Activated naive CD8-positive, alpha-beta T cell treated with anti-CD3 and anti-CD28 coated beads, Interleukin-2, amount 10 ng/mL, durations not matched to agents 7 days and 5 days (primary cell): ENCODE measurements at regions not wholly inside any gene's neighbourhood (a gene's known extent, or its start where the extent isn't known, plus 50 kb on each side); places are given as distances from the start of the nearest gene placed in this dataset.

Experiments
- ATAC-seq: fragments of 150-1000 bp; cut with Tn5 transposase; one replicate; pipeline ENCODE4 v1.10.0; 2021; ENCODE audit warnings: low read depth, moderate library complexity
- POLR2A ChIA-PET: fragments of 350-600 bp; sonication (Branson Sonifier 250); formaldehyde crosslinking; loops from one replicate; lab custom pipeline; 2021; ENCODE audit warnings: antibody characterized with exemption; lab: Charles Lee
- DNase-seq: peaks from one replicate; pipeline ENCODE4 v3.0.0; 2021
- H3K27ac Mint-ChIP-seq: one replicate; pipeline ENCODE4 v1.8.0; 2022; ENCODE audit warnings: mild to moderate bottlenecking, mixed read lengths
- H3K27me3 Mint-ChIP-seq: one replicate; pipeline ENCODE4 v1.8.0; 2022; ENCODE audit warnings: mild to moderate bottlenecking, moderate library complexity, mixed read lengths
- H3K36me3 Mint-ChIP-seq: one replicate; pipeline ENCODE4 v1.8.0; 2021; ENCODE audit warnings: mild to moderate bottlenecking, mixed read lengths
- H3K4me1 Mint-ChIP-seq: one replicate; pipeline ENCODE4 v1.8.0; 2021; ENCODE audit warnings: mixed read lengths
- H3K4me3 Mint-ChIP-seq: one replicate; pipeline ENCODE4 v1.8.0; 2022; ENCODE audit warnings: mild to moderate bottlenecking, moderate library complexity, mixed read lengths
- H3K9me3 Mint-ChIP-seq: one replicate; pipeline ENCODE4 v1.8.0; 2021; ENCODE audit warnings: mixed read lengths

DNA sequence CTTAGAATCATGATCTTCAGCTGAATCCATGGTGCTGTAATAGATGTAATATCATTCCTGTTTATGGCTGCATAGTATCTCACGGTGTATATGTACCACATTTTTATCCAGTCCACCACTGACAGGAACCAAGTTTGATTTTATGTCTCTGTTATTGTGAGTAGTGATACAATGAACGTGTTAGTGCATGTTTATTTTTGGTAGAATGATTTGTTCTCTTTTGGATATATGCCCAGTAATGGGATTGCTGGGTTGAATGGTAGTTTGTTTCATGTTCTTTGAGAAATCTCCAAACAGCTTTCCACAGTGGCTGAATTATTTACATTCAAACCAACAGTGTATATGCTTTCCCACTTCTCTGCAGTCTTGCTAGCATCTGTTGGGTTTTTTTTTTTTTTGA is 175.1 kb upstream of the CDH10 start:
- POLR2A ChIA-PET, result no interaction called here
- H3K4me3 Mint-ChIP-seq, result no peak overlapping the region
- H3K36me3 Mint-ChIP-seq, result no peaks in the 10 kb centered on the region
- H3K4me1 Mint-ChIP-seq, result no peaks in the 10 kb centered on the region
- H3K27me3 Mint-ChIP-seq, result no peaks in the 10 kb centered on the region
- peaks cover 8% of the 10 kb centered on the region for H3K9me3 Mint-ChIP-seq
- ATAC-seq (no peak), DNase-seq (no peak)
- no peak overlapping the region for H3K27ac Mint-ChIP-seq

- Mint-ChIP-seq H3K4me1 (no peaks in the 10 kb centered on the region), H3K27me3 (no peaks in the 10 kb centered on the region), H3K27ac (no peak overlapping the region), H3K4me3 (no peak overlapping the region), H3K36me3 (no peaks in the 10 kb centered on the region), H3K9me3 (peaks cover 8% of the 10 kb centered on the region)
- no peak for DNase-seq
- ATAC-seq, result no peak
- POLR2A ChIA-PET, result no interaction called here
These were observed 173.2 kb upstream of the CDH10 start for GRCh38 chr5:24817966-24818365.

- DNase-seq (no peak), ATAC-seq (no peak)
- no peak overlapping the region for H3K27ac Mint-ChIP-seq
- H3K27me3 Mint-ChIP-seq, result no peaks in the 10 kb centered on the region
- no peaks in the 10 kb centered on the region for H3K36me3 Mint-ChIP-seq
- POLR2A ChIA-PET, result no interaction called here
- no peak overlapping the region for H3K4me3 Mint-ChIP-seq
- H3K9me3 Mint-ChIP-seq, result peaks cover 6% of the 10 kb centered on the region
- no peaks in the 10 kb centered on the region for H3K4me1 Mint-ChIP-seq
These were observed 171.4 kb upstream of the CDH10 start for GRCh38 chr5:24816206-24816605.

- ATAC-seq, result no peak
- Mint-ChIP-seq H3K4me1 (no peaks in the 10 kb centered on the region), H3K4me3 (no peak overlapping the region)
These were observed 160.5 kb upstream of the CDH10 start for GRCh38 chr5:24805230-24805629.

DNA sequence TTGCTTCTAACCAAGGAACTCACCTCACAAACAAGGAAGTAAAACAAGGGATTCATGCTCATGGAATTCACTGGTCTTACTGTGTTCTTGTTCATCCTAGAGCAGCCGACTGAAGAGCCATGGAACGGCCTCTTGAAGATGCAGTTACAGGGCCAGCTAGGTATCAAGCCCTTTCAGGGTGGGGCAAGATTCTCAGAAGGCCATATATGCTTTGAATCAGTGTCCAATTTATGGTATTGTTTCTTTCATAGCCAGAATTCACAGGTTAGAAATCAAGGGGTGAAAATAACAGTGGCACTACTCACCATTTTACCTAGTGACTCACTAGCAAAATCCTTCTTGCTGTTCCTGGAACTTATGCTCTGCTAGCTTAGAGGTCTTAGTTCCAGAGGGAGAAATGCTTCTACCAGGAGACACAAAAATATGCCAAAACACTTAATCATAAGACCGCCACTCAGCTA is 159.5 kb upstream of the CDH10 start:
- Mint-ChIP-seq H3K27me3 (no peaks in the 10 kb centered on the region), H3K4me1 (no peaks in the 10 kb centered on the region), H3K27ac (no peak overlapping the region), H3K36me3 (no peaks in the 10 kb centered on the region), H3K9me3 (peaks cover 6% of the 10 kb centered on the region), H3K4me3 (no peak overlapping the region)
- POLR2A ChIA-PET, result no interaction called here
- ATAC-seq, result no peak
- no peak for DNase-seq

More at GRCh38 chr5:24805230-24805629, 160.5 kb upstream of the CDH10 start:
- Mint-ChIP-seq H3K27me3 (no peaks in the 10 kb centered on the region), H3K36me3 (no peaks in the 10 kb centered on the region), H3K9me3 (peaks cover 5% of the 10 kb centered on the region), H3K27ac (no peak overlapping the region)
- DNase-seq, result no peak
- POLR2A ChIA-PET, result no interaction called here

- Mint-ChIP-seq H3K4me1 (no peaks in the 10 kb centered on the region), H3K36me3 (no peaks in the 10 kb centered on the region), H3K27ac (no peak overlapping the region), H3K4me3 (no peak overlapping the region), H3K9me3 (peaks cover 4% of the 10 kb centered on the region), H3K27me3 (no peaks in the 10 kb centered on the region)
- DNase-seq (no peak), ATAC-seq (no peak)
- POLR2A ChIA-PET, result no interaction called here
These were observed 146.5 kb upstream of the CDH10 start for GRCh38 chr5:24791326-24791725.

- DNase-seq (no peak), ATAC-seq (no peak)
- peaks cover 6% of the 10 kb centered on the region for H3K9me3 Mint-ChIP-seq
- no peaks in the 10 kb centered on the region for H3K27me3 Mint-ChIP-seq
- no peak overlapping the region for H3K27ac Mint-ChIP-seq
- H3K4me3 Mint-ChIP-seq, result no peak overlapping the region
- POLR2A ChIA-PET, result no interaction called here
- no peaks in the 10 kb centered on the region for H3K36me3 Mint-ChIP-seq
- no peaks in the 10 kb centered on the region for H3K4me1 Mint-ChIP-seq
These were observed 145.0 kb upstream of the CDH10 start for GRCh38 chr5:24789611-24790351.

DNA sequence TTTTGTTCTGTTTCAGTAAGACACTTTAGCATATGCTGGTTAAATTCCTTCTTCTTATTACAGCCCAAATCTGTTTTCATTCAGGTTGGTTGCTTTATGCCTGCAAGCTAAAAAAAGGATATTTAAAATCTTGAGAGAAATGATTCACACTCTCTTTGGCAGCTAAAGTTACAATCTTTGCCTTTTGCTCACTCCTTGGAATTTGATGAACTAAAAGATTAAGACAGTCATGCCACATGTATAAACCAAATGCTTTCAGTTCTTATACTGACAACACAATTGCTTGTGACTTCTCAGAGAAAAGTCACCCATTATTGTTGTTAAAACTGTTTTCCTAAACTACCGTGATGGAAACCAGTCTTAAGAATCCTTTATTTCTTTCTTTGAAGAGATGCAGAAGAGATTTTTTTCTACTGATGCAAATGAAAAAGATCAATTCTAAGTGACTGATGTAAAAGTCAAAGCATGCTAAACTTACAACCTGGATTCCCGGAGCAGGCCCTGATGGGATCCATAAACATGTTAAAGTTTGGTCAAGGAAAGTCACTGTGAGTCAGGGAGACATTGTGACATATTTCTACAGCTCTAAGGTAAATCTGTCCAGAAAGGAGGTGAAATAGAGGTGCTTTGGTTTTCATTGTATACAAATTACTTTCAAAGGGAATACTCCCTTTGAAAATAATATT is 144.2 kb upstream of the CDH10 start:
- ATAC-seq, result no peak
- POLR2A ChIA-PET, result no interaction called here
- H3K36me3 Mint-ChIP-seq, result no peaks in the 10 kb centered on the region

GRCh38 chr5:24786108-24786507 is 141.3 kb upstream of the CDH10 start:
- H3K36me3 Mint-ChIP-seq, result no peaks in the 10 kb centered on the region

More for the DNA sequence above, 144.2 kb upstream of the CDH10 start:
- Mint-ChIP-seq H3K4me1 (no peaks in the 10 kb centered on the region), H3K9me3 (peaks cover 6% of the 10 kb centered on the region), H3K4me3 (no peak overlapping the region), H3K27ac (no peak overlapping the region), H3K27me3 (no peaks in the 10 kb centered on the region)
- no peak for DNase-seq

GRCh38 chr5:24783596-24783995 is 138.8 kb upstream of the CDH10 start:
- ATAC-seq (no peak), DNase-seq (no peak)
- Mint-ChIP-seq H3K27ac (no peak overlapping the region), H3K4me1 (no peaks in the 10 kb centered on the region), H3K36me3 (no peaks in the 10 kb centered on the region), H3K9me3 (peaks cover 7% of the 10 kb centered on the region), H3K4me3 (no peak overlapping the region), H3K27me3 (no peaks in the 10 kb centered on the region)
- POLR2A ChIA-PET, result no interaction called here

More at GRCh38 chr5:24786108-24786507, 141.3 kb upstream of the CDH10 start:
- H3K27me3 Mint-ChIP-seq, result no peaks in the 10 kb centered on the region
- no peaks in the 10 kb centered on the region for H3K4me1 Mint-ChIP-seq
- H3K9me3 Mint-ChIP-seq, result peaks cover 9% of the 10 kb centered on the region
- no peak overlapping the region for H3K27ac Mint-ChIP-seq
- H3K4me3 Mint-ChIP-seq, result no peak overlapping the region
- no peak for DNase-seq
- ATAC-seq, result no peak
- POLR2A ChIA-PET, result no interaction called here

DNA sequence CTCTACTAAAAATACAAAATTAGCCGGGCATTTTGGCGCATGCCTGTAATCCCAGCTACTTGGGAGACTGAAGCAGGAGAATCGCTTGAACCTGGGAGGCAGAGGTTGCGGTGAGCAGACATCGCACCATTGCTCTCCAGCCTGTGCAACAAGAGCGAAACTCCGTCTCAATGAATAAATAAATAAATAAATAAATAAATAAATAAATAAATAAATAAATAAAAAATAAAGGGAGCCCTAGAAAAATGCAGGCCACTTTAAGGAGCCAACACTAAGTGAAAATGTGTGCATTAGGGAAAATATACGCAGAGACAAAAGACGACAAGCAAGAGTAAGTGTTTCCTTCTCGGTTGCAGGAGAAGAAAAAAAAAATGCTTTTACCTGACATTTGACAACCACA is 132.6 kb upstream of the CDH10 start:
- no peaks in the 10 kb centered on the region for H3K36me3 Mint-ChIP-seq
- no peaks in the 10 kb centered on the region for H3K27me3 Mint-ChIP-seq
- peaks cover 9% of the 10 kb centered on the region for H3K9me3 Mint-ChIP-seq
- POLR2A ChIA-PET, result no interaction called here
- DNase-seq (no peak), ATAC-seq (no peak)
- H3K4me1 Mint-ChIP-seq, result no peaks in the 10 kb centered on the region
- no peak overlapping the region for H3K4me3 Mint-ChIP-seq
- H3K27ac Mint-ChIP-seq, result no peak overlapping the region

DNA sequence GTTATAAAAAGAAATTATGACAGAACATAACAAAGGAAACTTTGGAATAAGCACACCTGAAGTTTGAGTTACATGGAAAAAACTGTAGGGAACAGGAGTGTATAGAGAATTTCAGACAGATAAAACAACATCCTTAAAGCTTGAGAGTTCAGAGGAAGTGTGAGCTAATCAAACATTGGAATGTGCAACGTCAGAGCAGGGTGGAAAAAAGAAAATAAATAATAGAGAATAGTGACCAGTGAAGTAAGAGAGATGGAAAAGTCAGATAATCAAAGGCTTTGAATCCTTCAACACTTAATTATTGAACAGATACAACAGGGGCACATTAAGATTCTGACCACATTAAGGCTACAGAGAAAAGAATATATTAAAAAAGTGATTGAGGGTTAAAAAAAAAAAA is 128.5 kb upstream of the CDH10 start:
- ATAC-seq (no peak), DNase-seq (no peak)
- Mint-ChIP-seq H3K36me3 (no peaks in the 10 kb centered on the region), H3K4me3 (no peak overlapping the region), H3K27me3 (no peaks in the 10 kb centered on the region), H3K4me1 (no peaks in the 10 kb centered on the region), H3K27ac (no peak overlapping the region), H3K9me3 (peaks cover 6% of the 10 kb centered on the region)
- POLR2A ChIA-PET, result no interaction called here

- H3K9me3 Mint-ChIP-seq, result peaks cover 4% of the 10 kb centered on the region
- no peak overlapping the region for H3K4me3 Mint-ChIP-seq
- POLR2A ChIA-PET, result no interaction called here
- no peaks in the 10 kb centered on the region for H3K4me1 Mint-ChIP-seq
- no peak overlapping the region for H3K27ac Mint-ChIP-seq
- no peak for ATAC-seq
- DNase-seq, result no peak
- no peaks in the 10 kb centered on the region for H3K36me3 Mint-ChIP-seq
- H3K27me3 Mint-ChIP-seq, result no peaks in the 10 kb centered on the region
These were observed 122.3 kb upstream of the CDH10 start for GRCh38 chr5:24767086-24767485.

DNA sequence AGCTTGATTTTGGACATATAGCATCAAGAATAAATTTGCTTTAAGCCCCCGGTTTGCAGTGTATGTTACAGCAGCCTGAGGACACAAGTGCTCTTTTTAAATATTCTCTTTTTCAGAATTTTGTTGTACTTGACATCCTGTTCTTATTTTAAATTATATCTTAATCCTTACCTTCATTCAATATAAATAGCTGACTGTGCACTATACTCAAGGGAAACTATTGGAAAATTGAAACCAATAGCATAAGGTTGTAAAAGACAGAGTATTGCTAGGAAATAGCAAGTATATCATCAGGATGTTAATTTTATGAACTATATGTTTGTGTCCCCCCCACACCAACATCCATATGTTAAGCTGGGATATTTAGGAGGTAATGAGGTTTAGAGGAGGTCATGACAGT is 120.4 kb upstream of the CDH10 start:
- no peaks in the 10 kb centered on the region for H3K36me3 Mint-ChIP-seq
- H3K4me3 Mint-ChIP-seq, result no peak overlapping the region
- H3K27me3 Mint-ChIP-seq, result no peaks in the 10 kb centered on the region
- POLR2A ChIA-PET, result no interaction called here
- ATAC-seq (no peak), DNase-seq (no peak)
- H3K4me1 Mint-ChIP-seq, result no peaks in the 10 kb centered on the region
- no peak overlapping the region for H3K27ac Mint-ChIP-seq
- H3K9me3 Mint-ChIP-seq, result peaks cover 10% of the 10 kb centered on the region
